Activated T-helper 17 cell treated with anti-CD3 and anti-CD28 coated beads, Interleukin-2, amount 50 U/mL, for 72 hours (primary cell): ENCODE measurements at regions not wholly inside any gene's neighbourhood (a gene's known extent, or its start where the extent isn't known, plus 50 kb on each side); places are given as distances from the start of the nearest gene placed in this dataset.

Experiments
- ATAC-seq: fragments of 150-1000 bp; cut with Tn5 transposase; replicated peaks from 2 replicates; pipeline ENCODE4 v1.10.0; 2021; ENCODE audit warnings: mild to moderate bottlenecking, moderate library complexity
- H3K27ac Mint-ChIP-seq: one replicate; pipeline ENCODE4 v1.8.0; 2022; ENCODE audit warnings: mixed read lengths
- H3K27me3 Mint-ChIP-seq: one replicate; pipeline ENCODE4 v1.8.0; 2022; ENCODE audit warnings: mixed read lengths
- H3K36me3 Mint-ChIP-seq: one replicate; pipeline ENCODE4 v1.8.0; 2022; ENCODE audit warnings: low read depth, mild to moderate bottlenecking, mixed read lengths
- H3K4me1 Mint-ChIP-seq: one replicate; pipeline ENCODE4 v1.8.0; 2022; ENCODE audit warnings: mixed read lengths
- H3K4me3 Mint-ChIP-seq: one replicate; pipeline ENCODE4 v1.8.0; 2022; ENCODE audit warnings: mild to moderate bottlenecking, mixed read lengths
- H3K9me3 Mint-ChIP-seq: one replicate; pipeline ENCODE4 v1.8.0; 2022; ENCODE audit warnings: mixed read lengths

GRCh38 chr1:217272385-217272784 lies 358.5 kb downstream of the GPATCH2 start:
- Mint-ChIP-seq H3K4me3 (no peak overlapping the region), H3K27ac (no peak overlapping the region), H3K27me3 (no peaks in the 10 kb centered on the region), H3K9me3 (peaks cover 11% of the 10 kb centered on the region), H3K36me3 (no peaks in the 10 kb centered on the region), H3K4me1 (no peaks in the 10 kb centered on the region)
- ATAC-seq = no peak

GRCh38 chr1:217270101-217270500 lies 360.8 kb downstream of the GPATCH2 start:
- H3K9me3 Mint-ChIP-seq = peaks cover 12% of the 10 kb centered on the region
- no peaks in the 10 kb centered on the region for H3K27me3 Mint-ChIP-seq
- no peak overlapping the region for H3K27ac Mint-ChIP-seq
- no peak for ATAC-seq
- no peaks in the 10 kb centered on the region for H3K4me1 Mint-ChIP-seq
- H3K4me3 Mint-ChIP-seq = no peak overlapping the region
- no peaks in the 10 kb centered on the region for H3K36me3 Mint-ChIP-seq

GRCh38 chr1:217268058-217268457 lies 362.8 kb downstream of the GPATCH2 start:
- Mint-ChIP-seq H3K27me3 (no peaks in the 10 kb centered on the region), H3K9me3 (peaks cover 14% of the 10 kb centered on the region), H3K4me1 (no peaks in the 10 kb centered on the region), H3K36me3 (no peaks in the 10 kb centered on the region), H3K4me3 (no peak overlapping the region), H3K27ac (no peak overlapping the region)
- no peak for ATAC-seq

GRCh38 chr1:217261636-217262035 lies 369.3 kb downstream of the GPATCH2 start:
- Mint-ChIP-seq H3K27me3 (no peaks in the 10 kb centered on the region), H3K4me3 (no peak overlapping the region), H3K4me1 (no peaks in the 10 kb centered on the region), H3K36me3 (no peaks in the 10 kb centered on the region), H3K27ac (no peak overlapping the region), H3K9me3 (peaks cover 3% of the 10 kb centered on the region)
- no peak for ATAC-seq

GRCh38 chr1:217260676-217261075 lies 370.2 kb downstream of the GPATCH2 start:
- H3K4me1 Mint-ChIP-seq = no peaks in the 10 kb centered on the region
- H3K27me3 Mint-ChIP-seq = no peaks in the 10 kb centered on the region
- H3K9me3 Mint-ChIP-seq = peaks cover 3% of the 10 kb centered on the region
- no peak overlapping the region for H3K27ac Mint-ChIP-seq
- ATAC-seq = no peak
- no peak overlapping the region for H3K4me3 Mint-ChIP-seq
- H3K36me3 Mint-ChIP-seq = no peaks in the 10 kb centered on the region

- Mint-ChIP-seq H3K27ac (no peak overlapping the region), H3K4me1 (no peaks in the 10 kb centered on the region), H3K9me3 (no peaks in the 10 kb centered on the region), H3K4me3 (no peak overlapping the region), H3K36me3 (no peaks in the 10 kb centered on the region), H3K27me3 (no peaks in the 10 kb centered on the region)
- no peak for ATAC-seq
Measured at GRCh38 chr1:217253985-217254384, 376.9 kb downstream of the GPATCH2 start.

GRCh38 chr1:217253351-217253750 lies 377.5 kb downstream of the GPATCH2 start:
- ATAC-seq = no peak
- Mint-ChIP-seq H3K27ac (no peak overlapping the region), H3K27me3 (no peaks in the 10 kb centered on the region), H3K36me3 (no peaks in the 10 kb centered on the region), H3K9me3 (peaks cover 4% of the 10 kb centered on the region), H3K4me1 (no peaks in the 10 kb centered on the region), H3K4me3 (no peak overlapping the region)

- Mint-ChIP-seq H3K27ac (no peak overlapping the region), H3K36me3 (no peaks in the 10 kb centered on the region), H3K27me3 (no peaks in the 10 kb centered on the region), H3K4me3 (no peak overlapping the region), H3K4me1 (no peaks in the 10 kb centered on the region), H3K9me3 (peaks cover 4% of the 10 kb centered on the region)
- no peak for ATAC-seq
Measured at GRCh38 chr1:217251121-217251520, 379.8 kb downstream of the GPATCH2 start.

GRCh38 chr1:217249857-217250256 lies 381.0 kb downstream of the GPATCH2 start:
- H3K27me3 Mint-ChIP-seq = no peaks in the 10 kb centered on the region
- ATAC-seq = no peak
- no peaks in the 10 kb centered on the region for H3K4me1 Mint-ChIP-seq
- no peak overlapping the region for H3K27ac Mint-ChIP-seq
- H3K4me3 Mint-ChIP-seq = no peak overlapping the region
- no peaks in the 10 kb centered on the region for H3K36me3 Mint-ChIP-seq
- H3K9me3 Mint-ChIP-seq = peaks cover 4% of the 10 kb centered on the region

- no peak for ATAC-seq
Measured at GRCh38 chr1:217244971-217245370, 385.9 kb downstream of the GPATCH2 start.

GRCh38 chr1:217240656-217241055 lies 390.2 kb downstream of the GPATCH2 start:
- no peak overlapping the region for H3K27ac Mint-ChIP-seq
- H3K36me3 Mint-ChIP-seq = no peaks in the 10 kb centered on the region
- H3K4me3 Mint-ChIP-seq = no peak overlapping the region
- no peaks in the 10 kb centered on the region for H3K27me3 Mint-ChIP-seq
- no peaks in the 10 kb centered on the region for H3K4me1 Mint-ChIP-seq
- ATAC-seq = no peak
- H3K9me3 Mint-ChIP-seq = no peaks in the 10 kb centered on the region

More at GRCh38 chr1:217244971-217245370, 385.9 kb downstream of the GPATCH2 start:
- H3K9me3 Mint-ChIP-seq = peaks cover 4% of the 10 kb centered on the region
- H3K27ac Mint-ChIP-seq = no peak overlapping the region
- no peaks in the 10 kb centered on the region for H3K4me1 Mint-ChIP-seq
- no peaks in the 10 kb centered on the region for H3K36me3 Mint-ChIP-seq
- no peak overlapping the region for H3K4me3 Mint-ChIP-seq
- H3K27me3 Mint-ChIP-seq = no peaks in the 10 kb centered on the region

GRCh38 chr1:217238945-217239344 lies 391.9 kb downstream of the GPATCH2 start:
- no peak for ATAC-seq
- Mint-ChIP-seq H3K27ac (no peak overlapping the region), H3K27me3 (no peaks in the 10 kb centered on the region), H3K36me3 (no peaks in the 10 kb centered on the region), H3K4me3 (no peak overlapping the region), H3K9me3 (no peaks in the 10 kb centered on the region), H3K4me1 (no peaks in the 10 kb centered on the region)

- Mint-ChIP-seq H3K36me3 (no peaks in the 10 kb centered on the region), H3K4me1 (no peaks in the 10 kb centered on the region), H3K27ac (no peak overlapping the region), H3K27me3 (no peaks in the 10 kb centered on the region), H3K9me3 (peaks cover 24% of the 10 kb centered on the region), H3K4me3 (no peak overlapping the region)
- ATAC-seq = no peak
Measured at GRCh38 chr1:217230412-217230811, 400.5 kb downstream of the GPATCH2 start.

GRCh38 chr1:217228689-217229088 lies 402.2 kb downstream of the GPATCH2 start:
- Mint-ChIP-seq H3K4me1 (no peaks in the 10 kb centered on the region), H3K27ac (no peak overlapping the region), H3K27me3 (no peaks in the 10 kb centered on the region), H3K9me3 (peaks cover 23% of the 10 kb centered on the region), H3K4me3 (no peak overlapping the region), H3K36me3 (no peaks in the 10 kb centered on the region)
- no peak for ATAC-seq

GRCh38 chr1:217224201-217224600 lies 406.7 kb downstream of the GPATCH2 start:
- peaks cover 18% of the 10 kb centered on the region for H3K9me3 Mint-ChIP-seq
- no peak overlapping the region for H3K27ac Mint-ChIP-seq
- H3K4me1 Mint-ChIP-seq = no peaks in the 10 kb centered on the region
- H3K27me3 Mint-ChIP-seq = no peaks in the 10 kb centered on the region
- no peak for ATAC-seq
- no peaks in the 10 kb centered on the region for H3K36me3 Mint-ChIP-seq
- no peak overlapping the region for H3K4me3 Mint-ChIP-seq

GRCh38 chr1:217214551-217214950 lies 416.3 kb downstream of the GPATCH2 start:
- no peaks in the 10 kb centered on the region for H3K27me3 Mint-ChIP-seq
- no peak overlapping the region for H3K4me3 Mint-ChIP-seq
- H3K4me1 Mint-ChIP-seq = no peaks in the 10 kb centered on the region
- no peak for ATAC-seq
- H3K27ac Mint-ChIP-seq = no peak overlapping the region
- no peaks in the 10 kb centered on the region for H3K36me3 Mint-ChIP-seq
- H3K9me3 Mint-ChIP-seq = peaks cover 5% of the 10 kb centered on the region
